Common myeloid progenitor, CD34-positive (primary cell): ENCODE measurements at regions not wholly inside any gene's neighbourhood (a gene's known extent, or its start where the extent isn't known, plus 50 kb on each side); places are given as distances from the start of the nearest gene placed in this dataset.
"Not testable (repeated sequence)": the region's sequence is repeated elsewhere in the genome, so short reads cannot be mapped to it uniquely, and the experiment has no call there.

Experiments
- CTCF ChIA-PET: fragments of 350-600 bp; sonication (Branson Sonifier 250); formaldehyde crosslinking; loops from one replicate; lab custom pipeline; 2021; ENCODE audit warnings: antibody characterized with exemption; lab: Charles Lee
- POLR2A ChIA-PET: fragments of 350-600 bp; sonication (Branson Sonifier 250); formaldehyde crosslinking; loops from one replicate; lab custom pipeline; 2021; ENCODE audit warnings: antibody characterized with exemption; lab: Charles Lee
- DNase-seq, 3 donors: peaks; one replicate each; pipeline versions ENCODE4 v3.0.0 to v3.0.0-alpha.2; 2013
- H3K27ac ChIP-seq, 2 experiments: 1 replicate in 1 of 2; 2 replicates in 1 of 2; pipeline ENCODE4 v1.7.0; 2013; ENCODE audit warnings: inconsistent platforms in 2 of 2, low read length in 2 of 2, mild to moderate bottlenecking in 2 of 2, low read depth in 1 of 2, moderate library complexity in 1 of 2; ENCODE audit not compliant: severe bottlenecking in 2 of 2, insufficient read depth in 1 of 2, poor library complexity in 1 of 2
- H3K27me3 ChIP-seq, 5 experiments: replicated peaks in 2 of 5; 1 replicate in 3 of 5; 2 replicates in 2 of 5; pipeline versions ENCODE4 v1.6.1 to v1.7.0; 2013; ENCODE audit warnings: low read length in 4 of 5, mild to moderate bottlenecking in 2 of 5, moderate library complexity in 2 of 5, inconsistent platforms in 1 of 5; ENCODE audit not compliant: insufficient read depth in 5 of 5, control insufficient read depth in 4 of 5
- H3K36me3 ChIP-seq, 4 experiments: 1 replicate in 2 of 4; 2 replicates in 2 of 4; pipeline versions ENCODE4 v1.6.1 to v1.7.0; 2013; ENCODE audit warnings: low read length in 3 of 4, control low read depth in 1 of 4, mild to moderate bottlenecking in 1 of 4; ENCODE audit not compliant: control insufficient read depth in 4 of 4, insufficient read depth in 4 of 4
- H3K4me1 ChIP-seq, 4 experiments: 1 replicate in 3 of 4; 2 replicates in 1 of 4; pipeline versions ENCODE4 v1.6.1 to v1.7.1; 2013; ENCODE audit warnings: low read length in 3 of 4, mild to moderate bottlenecking in 3 of 4, control low read depth in 1 of 4, inconsistent platforms in 1 of 4, moderate library complexity in 1 of 4; ENCODE audit not compliant: control insufficient read depth in 4 of 4, insufficient read depth in 4 of 4; ENCODE audit errors: control extremely low read depth in 1 of 4
- H3K4me3 ChIP-seq, 7 experiments: 1 replicate in 4 of 7; 2 replicates in 3 of 7; pipeline versions ENCODE4 v1.5.1 to v1.7.0; 2013; ENCODE audit warnings: mild to moderate bottlenecking in 7 of 7, low read length in 6 of 7, moderate library complexity in 6 of 7, inconsistent platforms in 2 of 7, low read depth in 2 of 7, control low read depth in 1 of 7; ENCODE audit not compliant: insufficient read depth in 4 of 7, control insufficient read depth in 1 of 7; ENCODE audit errors: extremely low read depth in 1 of 7
- H3K9me3 ChIP-seq, 5 experiments: 1 replicate in 4 of 5; 2 replicates in 1 of 5; pipeline versions ENCODE4 v1.6.1 to v1.7.1; 2013; ENCODE audit warnings: low read length in 4 of 5, mild to moderate bottlenecking in 2 of 5, inconsistent platforms in 1 of 5, low read depth in 1 of 5, moderate library complexity in 1 of 5; ENCODE audit not compliant: control insufficient read depth in 4 of 5, insufficient read depth in 2 of 5; ENCODE audit errors: control extremely low read depth in 1 of 5
- WGBS: methylation state at CpG from one replicate; pipeline ENCODE4 v1.1.5; 2013; ENCODE audit not compliant: insufficient coverage; 5-methylcytosine and 5-hydroxymethylcytosine counted together

- CTCF ChIA-PET: no interaction called here
- Histone ChIP-seq H3K27ac (no peak overlapping the region), H3K36me3 (no peaks in the 10 kb centered on the region), H3K27me3 (no peaks in the 10 kb centered on the region), H3K4me1 (no peaks in the 10 kb centered on the region), H3K9me3 (peaks cover 0 to 14% (median 11%) of the 10 kb centered on the region in 5 experiments), H3K4me3 (no peak overlapping the region)
- 94% methylated on average over 9 of the region's 9 CpGs for WGBS
- POLR2A ChIA-PET: no interaction called here
- no peak for DNase-seq
Measured at GRCh38 chr5:84961193-84961592, 576.5 kb upstream of the EDIL3 start.

GRCh38 chr5:84961903-84962302 is 577.2 kb upstream of the EDIL3 start:
- WGBS: 88% methylated on average over 2 of the region's 3 CpGs
- no peak for DNase-seq

GRCh38 chr5:84983093-84983492 is 598.4 kb upstream of the EDIL3 start:
- ChIA-PET CTCF (no interaction called here), POLR2A (no interaction called here)
- no peaks in the 10 kb centered on the region for H3K9me3 ChIP-seq
- WGBS: no CpG with 5 or more reads among the region's 2 CpGs
- no peaks in the 10 kb centered on the region for H3K27me3 ChIP-seq
- no peak for DNase-seq
- H3K4me1 ChIP-seq: no peaks in the 10 kb centered on the region
- no peak overlapping the region for H3K27ac ChIP-seq
- H3K36me3 ChIP-seq: no peaks in the 10 kb centered on the region
- no peak overlapping the region for H3K4me3 ChIP-seq

More at GRCh38 chr5:84961903-84962302, 577.2 kb upstream of the EDIL3 start:
- peaks cover 0 to 14% (median 11%) of the 10 kb centered on the region in 5 experiments for H3K9me3 ChIP-seq
- H3K36me3 ChIP-seq: no peaks in the 10 kb centered on the region
- ChIA-PET CTCF (no interaction called here), POLR2A (no interaction called here)
- no peak overlapping the region for H3K27ac ChIP-seq
- H3K4me1 ChIP-seq: no peaks in the 10 kb centered on the region
- no peak overlapping the region for H3K4me3 ChIP-seq
- no peaks in the 10 kb centered on the region for H3K27me3 ChIP-seq

- no peaks in the 10 kb centered on the region for H3K4me1 ChIP-seq
- H3K27me3 ChIP-seq: peaks cover 0 to 2% (median 0%) of the 10 kb centered on the region in 5 experiments
- H3K4me3 ChIP-seq: no peak overlapping the region
- DNase-seq: no peak
- 50% methylated on average over 2 of the region's 3 CpGs for WGBS
- POLR2A ChIA-PET: no interaction called here
- no peaks in the 10 kb centered on the region for H3K36me3 ChIP-seq
- no peak overlapping the region for H3K27ac ChIP-seq
- no peaks in the 10 kb centered on the region for H3K9me3 ChIP-seq
- CTCF ChIA-PET: no interaction called here
Measured at GRCh38 chr5:84985148-84985547, 600.5 kb upstream of the EDIL3 start.

- WGBS: 100% methylated on average over 2 of the region's 7 CpGs
- H3K4me1 ChIP-seq: no peaks in the 10 kb centered on the region
- no peak for DNase-seq
- H3K27ac ChIP-seq: no peak overlapping the region
- no peaks in the 10 kb centered on the region for H3K9me3 ChIP-seq
- ChIA-PET POLR2A (no interaction called here), CTCF (no interaction called here)
- peaks cover 0 to 2% (median 0%) of the 10 kb centered on the region in 5 experiments for H3K27me3 ChIP-seq
- no peaks in the 10 kb centered on the region for H3K36me3 ChIP-seq
- H3K4me3 ChIP-seq: no peak overlapping the region
Measured at GRCh38 chr5:84986688-84987087, 602.0 kb upstream of the EDIL3 start.

- no peaks in the 10 kb centered on the region for H3K36me3 ChIP-seq
- no peak overlapping the region for H3K4me3 ChIP-seq
- no peak for DNase-seq
- no peaks in the 10 kb centered on the region for H3K27me3 ChIP-seq
- H3K9me3 ChIP-seq: no peaks in the 10 kb centered on the region
- no peak overlapping the region for H3K27ac ChIP-seq
- ChIA-PET POLR2A (no interaction called here), CTCF (no interaction called here)
- no peaks in the 10 kb centered on the region for H3K4me1 ChIP-seq
Measured at GRCh38 chr5:85000671-85001070, 616.0 kb upstream of the EDIL3 start.

- CTCF ChIA-PET, H3K9me3 ChIP-seq, H3K27ac ChIP-seq, H3K4me1 ChIP-seq, DNase-seq, H3K27me3 ChIP-seq, POLR2A ChIA-PET, H3K4me3 ChIP-seq, H3K36me3 ChIP-seq: not testable (repeated sequence)
- 97% methylated on average over 7 of the region's 9 CpGs for WGBS
Measured at GRCh38 chr5:85002026-85002425, 617.3 kb upstream of the EDIL3 start.
